Muscle layer of colon (tissue), 2 donors: ENCODE measurements at regions not wholly inside any gene's neighbourhood (a gene's known extent, or its start where the extent isn't known, plus 50 kb on each side); places are given as distances from the start of the nearest gene placed in this dataset.

ENCODE experiments used
- H3K27ac ChIP-seq: one replicate; pipeline ENCODE4 v1.7.0; 2013; ENCODE audit warnings: low read depth, mild to moderate bottlenecking, low read length, moderate library complexity
- H3K27me3 ChIP-seq, 2 donors: one replicate each; pipeline ENCODE4 v1.7.0; 2013; ENCODE audit warnings: low read length in 2 of 2, mild to moderate bottlenecking in 2 of 2; ENCODE audit not compliant: insufficient read depth in 2 of 2, control insufficient read depth in 1 of 2
- H3K36me3 ChIP-seq: one replicate; pipeline ENCODE4 v1.7.0; 2013; ENCODE audit warnings: mild to moderate bottlenecking, low read length; ENCODE audit not compliant: insufficient read depth
- H3K4me1 ChIP-seq: one replicate; pipeline ENCODE4 v1.7.0; 2013; ENCODE audit warnings: mild to moderate bottlenecking, low read length; ENCODE audit not compliant: insufficient read depth
- H3K4me3 ChIP-seq, 2 donors: one replicate each; pipeline ENCODE4 v1.7.0; 2013; ENCODE audit warnings: low read length in 2 of 2, low read depth in 1 of 2, mild to moderate bottlenecking in 1 of 2, moderate library complexity in 1 of 2
- H3K9ac ChIP-seq: one replicate; pipeline ENCODE4 v1.7.0; 2013; ENCODE audit warnings: low read length
- H3K9me3 ChIP-seq: one replicate; pipeline ENCODE4 v1.7.0; 2013; ENCODE audit warnings: mild to moderate bottlenecking, low read length
- donor health status: abdominal sarcoma.
- donor health status: Adenocarcinoma of cecum.

DNA sequence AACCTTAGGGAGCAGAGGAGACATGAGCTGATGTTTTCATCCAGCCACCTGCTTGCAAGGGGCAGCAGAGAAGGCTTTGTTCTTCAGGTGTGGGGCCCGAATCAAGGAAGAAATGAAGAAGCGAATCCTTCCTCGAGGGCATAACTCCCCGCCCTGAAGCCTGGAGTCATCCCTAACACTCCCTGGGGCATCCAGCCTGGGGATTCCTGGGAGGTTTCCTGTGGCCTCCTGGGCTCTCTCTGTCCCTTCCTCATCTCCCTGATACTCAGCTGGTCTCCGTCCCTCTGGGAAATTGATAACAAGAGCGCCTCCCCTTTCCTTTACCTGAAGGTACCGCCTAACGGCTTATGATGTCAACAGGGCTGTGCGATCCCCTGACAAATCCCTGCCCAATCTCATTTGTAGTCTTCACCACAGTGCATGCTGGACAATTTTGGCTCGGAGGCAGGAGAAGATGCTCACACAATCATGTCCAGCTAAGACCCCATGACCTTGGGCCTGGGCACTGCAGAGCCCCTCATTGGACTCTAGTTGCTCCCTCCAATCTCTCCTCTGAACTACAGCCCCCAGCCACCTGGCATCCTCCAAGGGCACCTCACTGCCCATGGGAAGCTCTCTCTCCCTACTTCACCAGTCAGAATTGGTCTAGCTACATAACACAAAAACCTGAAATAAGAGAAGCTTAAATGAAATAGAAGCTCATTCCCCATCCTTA is 80.6 kb upstream of the RTL6 start:
- peaks cover 0 to 13% of the 10 kb centered on the region in 2 donors for H3K27me3 ChIP-seq

DNA sequence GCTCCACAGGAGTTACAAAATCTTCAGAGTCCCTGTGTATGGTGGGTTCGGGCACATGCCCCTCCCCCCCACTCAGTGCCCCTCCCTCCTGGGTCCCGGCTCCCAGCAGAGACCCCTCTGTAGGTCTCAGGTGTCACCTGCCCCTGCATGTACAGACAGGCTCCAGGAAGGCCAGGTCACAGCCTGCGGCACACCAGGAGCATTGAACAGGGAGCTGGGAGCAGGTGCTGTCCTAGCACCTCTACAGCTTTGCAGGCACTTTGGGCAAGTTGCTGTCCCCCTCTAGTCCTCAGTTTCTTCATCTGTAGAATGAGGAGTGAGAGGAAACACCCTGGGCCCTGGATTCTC is 80.1 kb upstream of the RTL6 start:
- Histone ChIP-seq H3K4me1 (no peaks in the 10 kb centered on the region), H3K27ac (no peak overlapping the region), H3K36me3 (no peaks in the 10 kb centered on the region), H3K9me3 (no peaks in the 10 kb centered on the region), H3K9ac (no peak overlapping the region), H3K4me3 (no peak overlapping the region), H3K27me3 (peaks cover 0 to 10% of the 10 kb centered on the region in 2 donors)

More for the DNA sequence above, 80.6 kb upstream of the RTL6 start:
- Histone ChIP-seq H3K4me1 (no peaks in the 10 kb centered on the region), H3K27ac (no peak overlapping the region), H3K9ac (no peak overlapping the region), H3K36me3 (no peaks in the 10 kb centered on the region), H3K9me3 (no peaks in the 10 kb centered on the region), H3K4me3 (no peak overlapping the region)

DNA sequence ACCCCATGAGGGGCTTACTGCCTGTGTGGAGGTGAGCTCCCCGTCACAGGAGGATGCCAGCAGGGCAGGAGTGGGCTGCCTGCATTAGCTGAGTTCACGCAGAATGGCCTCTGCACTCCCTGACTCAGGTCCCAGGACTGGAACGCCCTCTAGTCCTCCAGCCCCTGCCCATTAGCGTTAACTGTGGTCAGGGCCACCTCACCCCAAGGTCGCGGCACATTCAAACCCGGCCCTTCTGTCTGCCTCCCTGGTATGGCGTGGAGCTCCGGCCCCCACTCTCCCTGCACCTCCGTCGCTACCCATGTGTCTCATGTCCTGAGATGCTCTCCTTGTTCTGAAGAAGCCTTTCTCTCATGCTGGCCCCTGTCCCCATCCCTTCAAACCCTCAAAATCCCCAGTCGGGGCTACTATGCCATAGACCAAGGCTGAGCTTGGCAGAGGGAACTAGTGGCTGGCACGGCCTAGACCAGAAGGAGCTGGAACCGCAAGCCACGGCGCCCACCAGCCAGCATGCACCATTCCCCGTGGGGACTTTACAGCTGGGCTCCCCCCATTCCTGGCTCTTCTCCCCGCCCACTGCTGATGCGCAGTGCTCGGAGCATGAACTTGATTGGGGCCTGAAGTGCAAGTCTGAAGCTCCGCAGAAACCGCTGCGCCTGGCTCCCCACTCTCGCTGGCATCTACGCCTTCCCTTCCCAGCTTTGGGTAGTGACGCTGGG is 79.5 kb upstream of the RTL6 start:
- H3K27ac ChIP-seq = no peak overlapping the region
- no peaks in the 10 kb centered on the region for H3K36me3 ChIP-seq
- no peak overlapping the region for H3K4me3 ChIP-seq
- peaks cover 0 to 10% of the 10 kb centered on the region in 2 donors for H3K27me3 ChIP-seq
- H3K9me3 ChIP-seq = no peaks in the 10 kb centered on the region
- H3K9ac ChIP-seq = no peak overlapping the region
- H3K4me1 ChIP-seq = no peaks in the 10 kb centered on the region

DNA sequence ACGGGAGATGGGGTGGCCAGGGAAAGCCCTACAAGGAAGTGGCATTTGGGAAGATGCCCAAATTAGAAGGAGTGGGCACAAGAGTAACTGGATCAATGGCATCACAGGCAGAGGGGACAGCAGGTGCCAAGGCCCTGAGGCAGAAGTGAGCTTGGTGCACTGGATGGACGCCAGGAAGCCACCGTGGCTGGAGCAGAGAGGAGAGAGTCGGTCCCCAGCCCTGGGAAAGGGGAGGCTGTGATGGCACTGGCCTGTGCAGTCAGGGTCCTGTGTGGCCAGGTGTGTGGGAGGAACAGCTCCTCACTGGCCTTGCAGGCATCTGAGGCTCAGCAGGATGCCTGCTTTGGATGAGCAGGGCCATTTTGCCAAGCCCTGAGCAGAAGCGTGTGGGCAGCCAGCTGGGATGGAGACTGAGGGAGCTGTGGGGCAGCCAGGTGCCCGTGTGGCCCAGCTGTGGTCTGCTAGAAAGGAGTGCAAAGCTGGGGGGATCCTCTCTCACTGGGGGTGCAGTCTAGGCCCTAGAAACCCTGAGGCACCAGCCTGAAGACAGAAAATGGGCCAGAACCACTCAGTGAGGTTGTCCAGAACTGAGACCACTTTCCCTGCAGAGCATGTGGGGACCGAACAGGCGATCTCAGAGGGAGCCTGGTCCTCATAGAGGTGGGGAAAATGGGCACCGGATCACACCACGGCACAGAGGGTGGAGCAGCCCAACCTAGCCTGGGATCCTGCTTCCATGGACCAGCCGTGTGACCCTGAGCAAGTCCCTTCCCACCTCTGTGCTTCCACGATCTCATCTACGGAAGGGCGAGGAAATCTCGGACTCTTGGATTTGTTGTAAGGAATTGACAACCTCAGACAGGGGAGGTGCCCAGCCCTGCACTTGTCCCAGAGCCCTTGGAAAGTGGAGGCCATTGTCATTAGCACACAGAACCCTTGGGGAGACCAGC is 78.6 kb upstream of the RTL6 start:
- peaks cover 0 to 10% of the 10 kb centered on the region in 2 donors for H3K27me3 ChIP-seq
- H3K4me3 ChIP-seq = no peak overlapping the region
- H3K36me3 ChIP-seq = no peaks in the 10 kb centered on the region
- no peaks in the 10 kb centered on the region for H3K9me3 ChIP-seq
- H3K4me1 ChIP-seq = no peaks in the 10 kb centered on the region
- H3K9ac ChIP-seq = no peak overlapping the region
- H3K27ac ChIP-seq = no peak overlapping the region

DNA sequence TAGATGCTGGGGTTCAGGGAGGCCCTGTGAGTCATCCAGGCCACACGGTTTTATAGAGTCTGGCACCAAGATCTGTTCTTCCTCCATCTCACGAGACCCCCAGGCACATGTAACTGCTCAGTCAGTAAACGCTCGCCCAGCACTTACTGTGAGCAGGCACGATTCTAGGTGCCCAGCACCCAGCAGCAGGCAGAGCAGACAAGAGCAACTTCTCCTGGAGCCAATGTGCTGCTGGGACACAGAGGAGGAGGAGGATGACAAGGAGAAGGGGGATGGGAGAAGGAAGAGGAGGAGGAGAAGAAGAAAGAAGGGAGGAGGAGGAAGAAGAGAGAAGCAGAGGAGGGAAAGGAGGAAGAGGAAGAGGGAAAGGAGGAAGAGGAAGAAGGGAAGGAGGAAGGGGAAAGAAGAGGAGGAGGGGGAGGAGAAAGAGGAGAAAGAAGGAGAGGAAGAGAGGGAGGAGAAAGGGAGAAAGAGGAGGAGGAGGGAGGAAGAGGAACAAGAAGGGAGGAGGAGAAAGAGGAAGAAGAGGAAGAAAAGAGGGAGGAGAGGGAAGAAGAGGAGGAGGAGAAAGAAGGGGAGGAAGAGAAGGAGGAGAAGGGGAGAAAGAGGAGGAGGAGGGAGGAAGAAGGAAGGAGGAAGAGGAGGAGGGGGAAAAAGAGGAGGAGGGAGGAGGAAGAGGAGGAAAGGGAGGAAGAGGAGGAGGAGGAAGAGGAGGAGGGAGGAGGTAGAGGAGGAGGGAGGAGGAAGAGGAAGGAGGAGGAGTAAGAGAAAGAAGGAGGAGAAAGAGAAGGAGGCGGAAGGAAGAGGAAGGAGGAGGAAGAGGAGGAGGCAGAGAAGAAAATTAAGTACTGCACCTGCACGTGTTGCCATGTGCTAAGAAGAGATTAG is 77.6 kb upstream of the RTL6 start:
- H3K27me3 ChIP-seq = peaks cover 0 to 10% of the 10 kb centered on the region in 2 donors
- H3K9me3 ChIP-seq = no peaks in the 10 kb centered on the region
- H3K9ac ChIP-seq = no peak overlapping the region
- H3K4me3 ChIP-seq = no peak overlapping the region
- H3K27ac ChIP-seq = no peak overlapping the region
- H3K36me3 ChIP-seq = no peaks in the 10 kb centered on the region
- H3K4me1 ChIP-seq = no peaks in the 10 kb centered on the region

DNA sequence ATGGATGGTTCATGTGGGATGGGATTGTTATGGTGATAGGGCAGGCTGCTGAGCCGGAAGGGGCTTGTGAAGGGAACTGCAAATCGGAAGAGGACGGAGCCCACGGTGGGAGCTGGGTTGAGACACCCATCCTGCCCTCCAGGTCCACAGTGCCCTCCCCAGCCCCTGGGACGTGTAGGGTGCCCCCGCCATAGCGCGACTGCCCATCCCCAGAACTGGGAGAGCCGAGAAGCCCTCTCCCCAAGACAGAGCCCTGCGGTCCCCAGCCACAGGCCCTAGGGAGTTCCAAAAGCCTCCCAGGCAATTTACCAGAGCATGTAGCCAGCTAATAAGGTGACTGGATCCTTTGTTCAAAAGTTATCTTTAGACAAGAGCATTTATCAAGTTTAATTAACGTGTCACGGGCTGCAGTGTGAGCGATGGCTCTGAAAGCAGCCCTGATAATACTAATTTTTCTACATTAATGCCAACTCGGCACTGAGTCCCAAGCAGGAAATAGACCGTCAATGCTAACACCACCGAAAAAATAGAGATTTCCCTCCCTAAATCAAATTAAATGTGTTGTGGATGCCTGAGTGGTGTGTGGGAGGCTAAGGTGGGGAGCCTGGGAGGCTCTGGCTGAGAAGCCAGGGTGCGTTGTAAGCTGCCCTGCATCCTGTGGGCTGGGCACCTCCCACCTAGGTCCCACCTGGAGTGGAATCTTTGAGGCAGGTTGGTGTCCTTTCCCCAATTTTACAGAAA is 76.8 kb upstream of the RTL6 start:
- peaks cover 0 to 10% of the 10 kb centered on the region in 2 donors for H3K27me3 ChIP-seq

DNA sequence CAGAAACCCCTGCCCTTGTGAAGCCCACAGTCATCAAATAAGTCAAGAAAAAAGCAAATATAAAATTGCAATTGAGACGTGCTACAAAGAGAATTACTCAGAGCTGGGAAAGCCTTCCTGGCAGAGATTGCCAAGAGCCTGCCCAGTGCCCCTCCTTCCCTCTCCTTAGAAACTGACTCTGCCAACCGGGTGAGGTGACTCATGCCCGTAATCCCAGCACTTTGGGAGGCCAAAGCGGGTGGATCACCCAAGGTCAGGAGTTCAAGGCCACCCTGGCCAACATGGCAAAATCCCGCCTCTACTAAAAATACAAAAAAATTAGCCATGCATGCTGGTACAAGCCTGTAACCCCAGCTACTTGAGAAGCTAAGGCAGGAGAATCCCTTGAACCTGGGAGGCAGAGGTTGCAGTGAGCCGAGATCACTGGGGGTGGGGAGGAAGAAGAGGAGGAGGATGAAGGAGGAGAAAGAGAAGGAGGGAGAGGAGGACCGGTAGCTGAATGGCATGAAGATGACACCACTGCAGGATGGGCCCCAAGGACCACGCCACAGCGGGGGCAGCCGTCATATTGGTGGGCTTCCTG is 76.1 kb upstream of the RTL6 start:
- H3K4me1 ChIP-seq = no peaks in the 10 kb centered on the region
- no peak overlapping the region for H3K27ac ChIP-seq
- no peak overlapping the region for H3K4me3 ChIP-seq
- no peak overlapping the region for H3K9ac ChIP-seq
- H3K27me3 ChIP-seq = peaks cover 0 to 10% of the 10 kb centered on the region in 2 donors
- no peaks in the 10 kb centered on the region for H3K36me3 ChIP-seq
- no peaks in the 10 kb centered on the region for H3K9me3 ChIP-seq

More for the DNA sequence above, 76.8 kb upstream of the RTL6 start:
- Histone ChIP-seq H3K9me3 (no peaks in the 10 kb centered on the region), H3K27ac (no peak overlapping the region), H3K4me3 (no peak overlapping the region), H3K4me1 (no peaks in the 10 kb centered on the region), H3K9ac (no peak overlapping the region), H3K36me3 (no peaks in the 10 kb centered on the region)

DNA sequence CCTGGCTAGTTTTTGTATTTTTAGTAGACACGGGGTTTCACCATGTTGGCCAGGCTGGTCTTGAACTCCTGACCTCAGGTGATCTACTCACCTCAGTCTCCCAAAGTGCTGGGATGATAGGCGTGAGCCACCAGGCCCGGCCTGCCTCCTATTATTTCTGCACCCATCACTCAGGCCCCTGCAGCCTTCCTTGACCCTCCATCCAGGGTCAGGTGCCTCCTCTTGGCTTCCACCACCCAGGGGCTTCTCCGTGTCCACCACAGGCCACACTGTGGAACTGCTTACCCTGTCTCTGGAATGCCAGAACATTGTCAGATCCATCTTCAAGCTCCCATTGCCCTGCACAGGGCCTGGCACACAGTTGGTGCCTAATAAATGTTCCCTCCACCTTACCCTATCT is 75.4 kb upstream of the RTL6 start:
- no peak overlapping the region for H3K4me3 ChIP-seq
- no peaks in the 10 kb centered on the region for H3K4me1 ChIP-seq
- no peaks in the 10 kb centered on the region for H3K9me3 ChIP-seq
- peaks cover 0 to 10% of the 10 kb centered on the region in 2 donors for H3K27me3 ChIP-seq
- no peak overlapping the region for H3K9ac ChIP-seq
- no peaks in the 10 kb centered on the region for H3K36me3 ChIP-seq
- no peak overlapping the region for H3K27ac ChIP-seq

DNA sequence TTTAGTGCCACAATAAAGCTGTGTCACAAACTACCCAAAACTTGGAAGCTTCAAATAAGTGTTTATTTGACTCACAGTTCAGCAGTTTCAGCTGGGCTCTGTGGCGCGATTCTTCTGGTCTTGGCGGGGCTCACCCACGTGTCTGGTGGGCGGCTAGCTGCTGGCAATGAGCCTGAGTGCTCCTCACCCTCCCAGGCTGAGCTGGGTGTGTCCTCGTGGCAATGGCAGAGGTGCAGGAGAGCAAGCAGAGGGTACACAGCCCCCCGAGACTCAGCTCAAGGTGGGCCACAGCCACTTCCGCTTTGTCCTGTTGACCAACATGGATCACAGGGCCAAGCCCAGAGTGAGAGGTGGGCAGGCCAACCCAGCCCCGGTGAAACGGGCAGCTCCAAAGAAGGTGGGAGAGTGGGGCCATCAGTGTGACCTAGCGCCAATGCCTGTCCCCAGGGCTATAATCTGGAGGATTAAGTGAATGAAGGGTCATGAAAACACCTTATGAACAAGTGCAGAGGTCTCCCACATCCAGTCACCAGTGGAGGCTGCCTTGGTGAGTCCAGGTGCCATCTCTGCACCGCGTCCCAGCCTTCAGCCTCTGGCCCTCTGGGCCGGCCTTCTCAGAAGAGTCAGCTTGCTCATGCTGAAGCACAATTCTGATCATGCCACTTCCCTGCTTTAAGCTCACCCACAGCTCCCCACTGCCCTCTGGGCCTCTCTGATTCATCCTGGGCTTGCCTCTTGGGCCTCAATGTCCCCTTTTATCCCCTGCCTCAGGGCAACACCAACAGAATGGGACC is 74.6 kb upstream of the RTL6 start:
- no peak overlapping the region for H3K9ac ChIP-seq
- no peaks in the 10 kb centered on the region for H3K36me3 ChIP-seq

More for the DNA sequence above, 74.6 kb upstream of the RTL6 start:
- Histone ChIP-seq H3K9me3 (no peaks in the 10 kb centered on the region), H3K27me3 (peaks cover 0 to 10% of the 10 kb centered on the region in 2 donors), H3K4me3 (no peak overlapping the region), H3K4me1 (no peaks in the 10 kb centered on the region), H3K27ac (no peak overlapping the region)
